Endothelial cell (in vitro differentiated cells): ENCODE measurements at regions not wholly inside any gene's neighbourhood (a gene's known extent, or its start where the extent isn't known, plus 50 kb on each side); places are given as distances from the start of the nearest gene placed in this dataset.
"Not testable (repeated sequence)": the region's sequence is repeated elsewhere in the genome, so short reads cannot be mapped to it uniquely, and the experiment has no call there.

Source experiments
- DNase-seq: peaks from one replicate; pipeline ENCODE4 v3.0.0; 2021; ENCODE audit warnings: low spot score
- H3K27ac Mint-ChIP-seq: one replicate; pipeline ENCODE4 v1.8.0; 2021; ENCODE audit warnings: mixed read lengths, inconsistent platforms; ENCODE audit not compliant: unreplicated experiment
- H3K27me3 Mint-ChIP-seq: one replicate; pipeline ENCODE4 v1.8.0; 2021; ENCODE audit warnings: mild to moderate bottlenecking, moderate library complexity, mixed read lengths, inconsistent platforms; ENCODE audit not compliant: unreplicated experiment
- H3K36me3 Mint-ChIP-seq: one replicate; pipeline ENCODE4 v1.8.0; 2021; ENCODE audit warnings: mild to moderate bottlenecking, low read depth, mixed read lengths, inconsistent platforms; ENCODE audit not compliant: unreplicated experiment
- H3K4me1 Mint-ChIP-seq: one replicate; pipeline ENCODE4 v1.8.0; 2021; ENCODE audit warnings: mild to moderate bottlenecking, mixed read lengths, inconsistent platforms; ENCODE audit not compliant: unreplicated experiment
- H3K4me3 Mint-ChIP-seq: one replicate; pipeline ENCODE4 v1.8.0; 2021; ENCODE audit warnings: mild to moderate bottlenecking, mixed read lengths, inconsistent platforms; ENCODE audit not compliant: unreplicated experiment
- H3K9me3 Mint-ChIP-seq: one replicate; pipeline ENCODE4 v1.8.0; 2021; ENCODE audit warnings: mixed read lengths, inconsistent platforms; ENCODE audit not compliant: unreplicated experiment
- CTCF ChIP-seq: fragments of 200-600 bp; sonication (generic); IDR thresholded peaks from one replicate; pipeline ENCODE4 v1.5.0; 2021; ENCODE audit warnings: antibody characterized with exemption; ENCODE audit not compliant: unreplicated experiment

GRCh38 chr2:7559791-7560190 is 642.6 kb downstream of the RNF144A start:
- no peak overlapping the region for H3K4me3 Mint-ChIP-seq
- no peak for DNase-seq
- H3K27me3 Mint-ChIP-seq: peaks cover 1% of the 10 kb centered on the region
- no peaks in the 10 kb centered on the region for H3K9me3 Mint-ChIP-seq
- H3K36me3 Mint-ChIP-seq: no peaks in the 10 kb centered on the region
- H3K27ac Mint-ChIP-seq: no peak overlapping the region
- TF ChIP-seq CTCF: no peak
- no peaks in the 10 kb centered on the region for H3K4me1 Mint-ChIP-seq

DNA sequence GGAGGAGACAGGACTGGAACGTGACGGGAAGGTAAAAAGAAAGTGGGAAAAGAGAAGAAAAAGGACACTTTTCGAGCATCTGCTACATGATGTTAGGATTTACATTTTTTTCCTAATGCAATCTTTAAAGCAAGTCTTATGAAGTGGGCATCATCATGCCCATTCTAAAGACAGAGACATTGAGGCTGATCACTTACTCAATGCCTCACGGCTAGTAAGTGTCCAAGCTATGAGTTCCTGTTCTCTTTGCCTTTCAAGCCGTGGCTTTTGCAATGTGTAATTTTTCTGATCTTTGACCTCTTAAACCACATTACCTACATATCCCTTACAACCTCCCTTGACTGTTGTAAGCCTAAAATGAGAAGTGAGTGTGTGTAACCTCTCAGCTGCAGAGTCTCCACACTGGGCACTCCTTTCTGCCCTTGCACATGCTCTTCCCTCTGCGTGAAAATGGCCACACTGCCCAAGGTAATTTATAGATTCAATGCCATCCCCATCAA is 649.2 kb downstream of the RNF144A start:
- no peaks in the 10 kb centered on the region for H3K9me3 Mint-ChIP-seq
- no peak overlapping the region for H3K27ac Mint-ChIP-seq
- H3K36me3 Mint-ChIP-seq: no peaks in the 10 kb centered on the region
- DNase-seq: no peak
- H3K4me1 Mint-ChIP-seq: no peaks in the 10 kb centered on the region
- no peak for TF ChIP-seq CTCF
- H3K27me3 Mint-ChIP-seq: peaks cover 1% of the 10 kb centered on the region
- no peak overlapping the region for H3K4me3 Mint-ChIP-seq

- DNase-seq, H3K27ac Mint-ChIP-seq, H3K4me3 Mint-ChIP-seq, H3K27me3 Mint-ChIP-seq, H3K9me3 Mint-ChIP-seq, H3K4me1 Mint-ChIP-seq, H3K36me3 Mint-ChIP-seq: not testable (repeated sequence)
These were observed 649.9 kb downstream of the RNF144A start for GRCh38 chr2:7567116-7567515.

GRCh38 chr2:7567646-7568045 is 650.4 kb downstream of the RNF144A start:
- Mint-ChIP-seq H3K27me3 (peaks cover 1% of the 10 kb centered on the region), H3K9me3 (no peaks in the 10 kb centered on the region), H3K4me3 (no peak overlapping the region), H3K4me1 (no peaks in the 10 kb centered on the region), H3K27ac (no peak overlapping the region), H3K36me3 (no peaks in the 10 kb centered on the region)
- no peak for TF ChIP-seq CTCF
- DNase-seq: no peak

DNA sequence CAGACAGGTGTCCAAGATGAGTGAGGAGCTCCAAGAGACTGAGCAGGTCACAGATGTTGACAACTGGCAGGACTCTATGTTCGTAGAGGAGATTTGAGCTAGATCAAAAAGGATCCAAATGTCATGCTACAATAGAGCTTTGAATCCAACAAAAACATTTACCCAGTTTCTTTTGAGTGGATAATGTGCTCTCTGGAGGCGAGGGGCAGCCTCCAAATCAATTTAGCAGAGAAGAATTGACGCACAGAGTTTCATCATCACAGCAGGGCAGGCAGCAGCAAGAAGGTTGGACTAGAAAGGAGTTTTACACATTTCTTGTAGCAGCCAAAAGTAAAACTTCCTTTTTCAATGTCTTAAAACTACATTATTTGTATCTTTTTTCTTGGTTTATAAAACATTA is 653.0 kb downstream of the RNF144A start:
- Mint-ChIP-seq H3K4me1 (no peaks in the 10 kb centered on the region), H3K9me3 (no peaks in the 10 kb centered on the region)

More for the DNA sequence above, 653.0 kb downstream of the RNF144A start:
- DNase-seq: no peak
- no peak overlapping the region for H3K4me3 Mint-ChIP-seq
- no peaks in the 10 kb centered on the region for H3K27me3 Mint-ChIP-seq
- no peak for TF ChIP-seq CTCF
- H3K36me3 Mint-ChIP-seq: no peaks in the 10 kb centered on the region
- H3K27ac Mint-ChIP-seq: no peak overlapping the region
